OCI-LY3 (cell line): ENCODE measurements at regions not wholly inside any gene's neighbourhood (a gene's known extent, or its start where the extent isn't known, plus 50 kb on each side); places are given as distances from the start of the nearest gene placed in this dataset.

Source experiments
- H2AFZ ChIP-seq: fragments of 200-600, 300-600 bp; shearing (Covaris generic); 2 replicates; pipeline ENCODE4 v1.6.0; 2014; ENCODE audit warnings: antibody characterized with exemption, low read depth, low read length
- H3K27ac ChIP-seq: fragments of 200-600, 300-600 bp; sonication (generic); 2 replicates; pipeline ENCODE4 v1.5.1; 2014; ENCODE audit warnings: mild to moderate bottlenecking, low read length, moderate library complexity, mixed read lengths
- H3K27me3 ChIP-seq: fragments of 200-600, 300-600 bp; sonication (generic); 2 replicates; pipeline ENCODE4 v1.6.1; 2014; ENCODE audit warnings: low read depth, low read length, mixed read lengths
- H3K36me3 ChIP-seq: fragments of 200-600, 300-600 bp; sonication (generic); replicated peaks from 2 replicates; pipeline ENCODE3; 2014; ENCODE audit warnings: low read depth, low read length, mixed read lengths
- H3K4me1 ChIP-seq: fragments of 300-600, 200-600 bp; sonication (generic); 2 replicates; pipeline ENCODE4 v1.6.1; 2014; ENCODE audit warnings: low read length, mixed read lengths
- H3K4me2 ChIP-seq: fragments of 200-600, 300-600 bp; sonication (generic); 2 replicates; pipeline ENCODE4 v1.6.1; 2014; ENCODE audit warnings: low read length, mixed read lengths
- H3K4me3 ChIP-seq: fragments of 300-600, 200-600 bp; sonication (generic); 2 replicates; pipeline ENCODE4 v1.5.1; 2014; ENCODE audit warnings: antibody characterized with exemption, mild to moderate bottlenecking, low read length, moderate library complexity
- H3K79me2 ChIP-seq: fragments of 300-600, 200-600 bp; shearing (Covaris generic); 2 replicates; pipeline ENCODE4 v1.6.1; 2014; ENCODE audit warnings: mild to moderate bottlenecking, low read length, mixed read lengths
- H3K9ac ChIP-seq: fragments of 300-600, 200-600 bp; shearing (Covaris generic); 2 replicates; pipeline ENCODE4 v1.6.0; 2014; ENCODE audit warnings: mild to moderate bottlenecking, low read length, moderate library complexity
- H3K9me3 ChIP-seq: fragments of 200-600, 300-600 bp; shearing (Covaris generic); 2 replicates; pipeline ENCODE4 v1.6.1; 2014; ENCODE audit warnings: low read length, mixed read lengths; ENCODE audit not compliant: insufficient read depth
- H4K20me1 ChIP-seq: fragments of 200-600, 300-600 bp; sonication (generic); 2 replicates; pipeline ENCODE4 v1.6.1; 2016; ENCODE audit warnings: low read length, mixed read lengths; ENCODE audit not compliant: insufficient read depth
- CTCF ChIP-seq: fragments of 200-600, 300-600 bp; sonication (generic); IDR thresholded peaks from 2 replicates; pipeline ENCODE4 v1.5.1; 2014; ENCODE audit warnings: antibody characterized with exemption, low read length, low read depth
- EZH2phosphoT487 ChIP-seq: fragments of 200-600 bp; shearing (Covaris generic); IDR thresholded peaks from 2 replicates; pipeline ENCODE4 v1.6.1; 2018; ENCODE audit warnings: antibody characterized with exemption, mixed run types, low read depth

- Histone ChIP-seq H2AFZ (no peak overlapping the region), H3K79me2 (no peaks in the 10 kb centered on the region), H3K27ac (no peak overlapping the region), H4K20me1 (no peaks in the 10 kb centered on the region), H3K36me3 (no peaks in the 10 kb centered on the region), H3K9ac (no peak overlapping the region), H3K4me1 (peaks cover 8% of the 10 kb centered on the region), H3K9me3 (peaks cover 4% of the 10 kb centered on the region; the same call in 1 of the 2 replicates), H3K4me2 (no peak overlapping the region), H3K4me3 (no peak overlapping the region), H3K27me3 (no peaks in the 10 kb centered on the region)
- TF ChIP-seq EZH2phosphoT487 = no peak
- TF ChIP-seq CTCF = no peak
Measured at GRCh38 chr3:20683910-20684309, 497.9 kb upstream of the SGO1 start.

- no peak overlapping the region for H3K9ac ChIP-seq
- no peak overlapping the region for H2AFZ ChIP-seq
- no peaks in the 10 kb centered on the region for H3K79me2 ChIP-seq
- H3K27me3 ChIP-seq = no peaks in the 10 kb centered on the region
- peaks cover 1% of the 10 kb centered on the region; the same call in 1 of the 2 replicates for H3K9me3 ChIP-seq
- no peak overlapping the region for H3K4me2 ChIP-seq
- H3K4me3 ChIP-seq = no peak overlapping the region
- no peaks in the 10 kb centered on the region for H3K36me3 ChIP-seq
- no peak overlapping the region for H3K27ac ChIP-seq
- TF ChIP-seq CTCF = no peak
- TF ChIP-seq EZH2phosphoT487 = no peak
- H4K20me1 ChIP-seq = no peaks in the 10 kb centered on the region
- H3K4me1 ChIP-seq = peaks cover 8% of the 10 kb centered on the region
Measured at GRCh38 chr3:20682573-20682972, 496.6 kb upstream of the SGO1 start.

GRCh38 chr3:20680990-20681628 is 495.1 kb upstream of the SGO1 start:
- Histone ChIP-seq H4K20me1 (no peaks in the 10 kb centered on the region), H2AFZ (no peak overlapping the region), H3K79me2 (no peaks in the 10 kb centered on the region), H3K4me3 (no peak overlapping the region), H3K4me2 (no peak overlapping the region), H3K9ac (no peak overlapping the region), H3K36me3 (no peaks in the 10 kb centered on the region), H3K27ac (no peak overlapping the region), H3K9me3 (no peaks in the 10 kb centered on the region), H3K4me1 (peaks cover 8% of the 10 kb centered on the region), H3K27me3 (no peaks in the 10 kb centered on the region)
- TF ChIP-seq CTCF (no peak), EZH2phosphoT487 (no peak)

- Histone ChIP-seq H3K27me3 (no peaks in the 10 kb centered on the region), H3K79me2 (no peaks in the 10 kb centered on the region), H3K4me1 (no peaks in the 10 kb centered on the region), H3K9ac (no peak overlapping the region), H4K20me1 (no peaks in the 10 kb centered on the region), H3K27ac (no peak overlapping the region), H3K36me3 (no peaks in the 10 kb centered on the region), H3K4me2 (no peak overlapping the region), H3K4me3 (no peak overlapping the region), H2AFZ (no peak overlapping the region), H3K9me3 (no peaks in the 10 kb centered on the region)
- TF ChIP-seq EZH2phosphoT487 (no peak), CTCF (no peak)
Measured at GRCh38 chr3:20673866-20674265, 487.9 kb upstream of the SGO1 start.
